ENCODE measurements at regions not wholly inside any gene's neighbourhood (a gene's known extent, or its start where the extent isn't known, plus 50 kb on each side); places are given as distances from the start of the nearest gene placed in this dataset.

- Mint-ChIP-seq H3K27ac (no peak overlapping the region), H3K4me1 (no peaks in the 10 kb centered on the region), H3K4me3 (no peak overlapping the region), H3K27me3 (ENCODE audit: low read depth) (no peaks in the 10 kb centered on the region), H3K36me3 (peaks cover 5% of the 10 kb centered on the region), H3K9me3 (peaks cover 21% of the 10 kb centered on the region)
- DNase-seq (ENCODE audit: low spot score) (no peak), ATAC-seq (no peak)
- ChIA-PET POLR2A (no interaction called here), CTCF (no interaction called here)
- TF ChIP-seq ZNF512 (CRISPR knock-in tag; IDR thresholded peaks at IDR 0.05; ENCODE audit: borderline replicate concordance) (no peak), HMGA2 (CRISPR knock-in tag; IDR thresholded peaks at IDR 0.05) (no peak), MLX (CRISPR knock-in tag; IDR thresholded peaks at IDR 0.05) (no peak), SP1 (CRISPR knock-in tag; conservative IDR thresholded peaks at IDR 0.05) (no peak), RELA (CRISPR knock-in tag; IDR thresholded peaks at IDR 0.05; ENCODE audit: borderline replicate concordance) (no peak), NFATC4 (CRISPR knock-in tag; IDR thresholded peaks at IDR 0.05) (no peak), NR2C2 (CRISPR knock-in tag; IDR thresholded peaks at IDR 0.05) (no peak), ERG (CRISPR knock-in tag; IDR thresholded peaks at IDR 0.05) (no peak), PRDM15 (CRISPR knock-in tag; IDR thresholded peaks at IDR 0.05) (no peak), CTCF (IDR thresholded peaks at IDR 0.05) (no peak), GRHL2 (CRISPR knock-in tag; IDR thresholded peaks at IDR 0.05; ENCODE audit: insufficient replicate concordance, severe bottlenecking) (no peak), PREB (CRISPR knock-in tag; IDR thresholded peaks at IDR 0.05; ENCODE audit: borderline replicate concordance) (no peak), GTF2I (CRISPR knock-in tag; conservative IDR thresholded peaks at IDR 0.05) (no peak), ZNF423 (CRISPR knock-in tag; IDR thresholded peaks at IDR 0.05) (no peak), CREM (CRISPR knock-in tag; IDR thresholded peaks at IDR 0.05) (no peak)
Measured at GRCh38 chr2:188798159-188798558, 176.0 kb upstream of the COL3A1 start.

GRCh38 chr2:188805219-188805618, 169.0 kb upstream of the COL3A1 start:
- ATAC-seq = no peak
- Mint-ChIP-seq H3K9me3 (peaks cover 32% of the 10 kb centered on the region), H3K4me3 (no peak overlapping the region), H3K27ac (no peak overlapping the region), H3K4me1 (no peaks in the 10 kb centered on the region), H3K27me3 (ENCODE audit: low read depth) (no peaks in the 10 kb centered on the region), H3K36me3 (peaks cover 6% of the 10 kb centered on the region)
- POLR2A ChIA-PET = no interaction called here
- DNase-seq (ENCODE audit: low spot score) = no peak
- CTCF ChIA-PET = no interaction called here
- TF ChIP-seq NR3C1 (CRISPR knock-in tag; conservative IDR thresholded peaks at IDR 0.05; ENCODE audit: low read depth) (no peak), USF2 (CRISPR knock-in tag; IDR thresholded peaks at IDR 0.05) (no peak)

All from WTC11 (cell line).